CD4-positive, alpha-beta T cell treated with Interleukin-21 for 1 hour (primary cell): ENCODE measurements at regions not wholly inside any gene's neighbourhood (a gene's known extent, or its start where the extent isn't known, plus 50 kb on each side); places are given as distances from the start of the nearest gene placed in this dataset.

Source experiments
- DNase-seq: peaks from one replicate; pipeline ENCODE4 v3.0.0-alpha.2; 2020

DNA sequence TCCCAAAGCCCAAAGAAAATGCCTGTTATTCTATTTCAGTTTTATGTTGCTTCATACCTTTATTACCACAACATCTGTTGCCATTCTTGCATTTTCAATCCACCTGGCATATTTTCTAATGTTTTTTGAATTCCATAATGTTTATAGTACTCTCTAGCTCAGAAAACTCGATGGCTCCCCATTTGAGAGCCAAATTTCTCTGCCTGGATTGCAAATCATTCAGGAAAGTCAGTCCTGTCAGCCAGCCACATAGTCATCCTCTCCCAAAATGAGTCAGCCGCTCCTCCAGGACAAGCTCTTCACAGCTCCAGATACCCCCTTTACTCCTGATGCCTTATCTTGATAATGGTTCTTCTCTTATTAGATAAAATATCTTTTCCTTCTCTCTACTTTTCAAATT, 78.2 kb upstream of the ADCY2 start:
- no peak for DNase-seq

DNA sequence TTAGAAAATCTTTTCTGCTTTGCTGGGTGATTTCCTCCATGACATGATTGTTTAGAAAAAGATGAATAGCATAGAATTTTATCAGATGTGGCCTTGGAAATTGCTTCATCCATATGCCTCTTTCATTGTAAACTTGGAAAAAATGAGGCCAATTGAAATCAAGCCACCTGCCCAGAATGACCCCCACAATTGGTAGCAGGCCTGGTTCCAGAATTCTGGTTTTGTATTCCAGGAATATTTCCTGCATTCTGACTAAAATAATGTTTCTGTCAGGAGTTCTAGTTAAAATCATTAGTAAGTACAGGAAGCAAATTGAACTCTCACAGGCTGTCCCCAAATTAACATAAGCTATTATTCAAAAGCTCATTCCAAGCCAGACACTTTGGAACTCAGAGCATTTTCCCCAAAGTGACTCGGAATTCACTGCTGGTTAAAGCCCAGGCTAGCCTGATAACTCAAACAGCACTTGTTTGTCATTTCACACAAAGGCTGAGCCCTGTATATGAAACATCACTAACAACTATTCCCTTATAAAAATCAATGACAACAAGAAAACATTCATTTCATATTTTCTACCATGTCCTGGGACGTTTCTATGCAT, 75.1 kb upstream of the ADCY2 start:
- DNase-seq: no peak

DNA sequence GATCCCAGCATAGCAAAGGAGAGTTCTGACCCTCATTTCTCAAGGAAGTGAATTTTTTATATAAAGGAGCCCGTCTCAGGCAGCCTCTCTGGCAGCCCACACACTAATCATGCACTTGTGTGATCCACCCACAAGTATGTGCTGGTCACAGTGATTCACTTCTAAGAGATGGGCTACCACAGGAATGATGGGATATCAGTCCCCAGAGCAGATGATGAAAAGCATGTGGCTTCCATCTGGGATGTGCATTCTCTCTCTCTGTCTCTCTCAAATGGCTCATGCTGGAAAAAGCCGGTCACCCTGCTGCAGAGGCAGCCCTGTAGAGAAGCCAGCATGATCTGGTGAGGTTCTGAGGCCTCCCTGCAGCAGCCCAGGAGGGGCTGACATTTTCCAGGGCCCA, 74.2 kb upstream of the ADCY2 start:
- DNase-seq: no peak

GRCh38 chr5:7324919-7325318, 71.0 kb upstream of the ADCY2 start:
- DNase-seq: no peak

- DNase-seq: no peak
These were observed 69.7 kb upstream of the ADCY2 start for GRCh38 chr5:7325975-7326913.

- DNase-seq: no peak
These were observed 66.8 kb upstream of the ADCY2 start for GRCh38 chr5:7329141-7329540.

DNA sequence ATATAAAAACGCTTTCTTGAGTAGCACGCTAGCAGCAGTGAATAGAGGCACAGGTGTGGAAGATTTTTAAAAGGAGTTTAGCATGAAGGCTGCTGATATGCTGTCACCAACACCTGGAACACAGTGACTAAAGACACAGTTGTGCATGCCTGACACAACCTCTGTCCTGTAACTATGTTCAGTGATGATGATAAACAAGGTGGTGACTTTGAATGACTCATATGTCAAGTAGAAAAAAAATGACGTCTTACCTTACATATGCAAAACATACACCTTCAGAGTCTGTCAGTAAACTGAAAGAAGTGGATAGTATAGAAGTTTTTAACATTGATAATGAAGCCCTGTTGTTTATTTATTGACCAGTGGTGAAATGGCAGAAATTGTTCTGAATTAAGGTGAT, 66.2 kb upstream of the ADCY2 start:
- no peak for DNase-seq

- no peak for DNase-seq
These were observed 65.7 kb upstream of the ADCY2 start for GRCh38 chr5:7330256-7330655.

DNA sequence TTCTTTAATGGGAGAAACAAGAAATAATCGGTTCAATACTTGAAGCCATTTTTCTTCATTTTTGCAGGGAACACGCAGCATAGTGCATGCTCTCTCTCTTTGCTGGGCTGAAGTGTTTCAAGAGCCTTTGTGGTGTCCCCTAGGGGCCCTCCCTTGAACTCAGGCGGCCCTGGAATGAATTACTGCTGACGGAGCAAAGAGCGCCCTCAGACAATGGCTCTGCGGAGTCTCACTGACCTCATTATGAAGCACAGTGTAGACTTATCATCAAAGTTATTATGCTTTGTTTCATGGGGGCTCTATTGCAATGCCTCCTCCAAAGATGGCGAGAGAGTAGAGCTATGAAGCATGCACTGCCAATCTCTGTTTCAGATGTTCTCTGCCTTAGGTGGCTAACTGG, 64.8 kb upstream of the ADCY2 start:
- no peak for DNase-seq
